Nephron progenitor cell (in vitro differentiated cells): ENCODE measurements at regions not wholly inside any gene's neighbourhood (a gene's known extent, or its start where the extent isn't known, plus 50 kb on each side); places are given as distances from the start of the nearest gene placed in this dataset.

Experiments used
- DNase-seq: peaks from one replicate; pipeline ENCODE4 v3.0.0; 2021
- H3K27ac Mint-ChIP-seq: 2 replicates; pipeline ENCODE4 v1.8.0; 2021; ENCODE audit warnings: mild to moderate bottlenecking, moderate library complexity, mixed read lengths
- H3K27me3 Mint-ChIP-seq: 2 replicates; pipeline ENCODE4 v1.8.0; 2021; ENCODE audit warnings: mild to moderate bottlenecking, low read depth, mixed read lengths; ENCODE audit not compliant: poor library complexity
- H3K36me3 Mint-ChIP-seq: 2 replicates; pipeline ENCODE4 v1.8.0; 2021; ENCODE audit warnings: low read depth, mixed read lengths
- H3K4me1 Mint-ChIP-seq: 2 replicates; pipeline ENCODE4 v1.8.0; 2021; ENCODE audit warnings: mixed read lengths
- H3K4me3 Mint-ChIP-seq: 2 replicates; pipeline ENCODE4 v1.8.0; 2021; ENCODE audit warnings: mild to moderate bottlenecking, moderate library complexity, mixed read lengths
- H3K9me3 Mint-ChIP-seq: 2 replicates; pipeline ENCODE4 v1.8.0; 2021; ENCODE audit warnings: mild to moderate bottlenecking, moderate library complexity, mixed read lengths
- CTCF ChIP-seq: fragments of 200-600 bp; sonication (generic); IDR thresholded peaks from 2 replicates; pipeline ENCODE4 v1.5.0; 2021; ENCODE audit warnings: antibody characterized with exemption

- no peak for DNase-seq
- Mint-ChIP-seq H3K36me3 (peaks cover 8% of the 10 kb centered on the region), H3K27ac (no peak overlapping the region), H3K4me1 (no peaks in the 10 kb centered on the region), H3K9me3 (peaks cover 20% of the 10 kb centered on the region), H3K4me3 (no peak overlapping the region), H3K27me3 (no peaks in the 10 kb centered on the region)
- no peak for TF ChIP-seq CTCF
Measured at GRCh38 chr10:61164458-61165160, 220.6 kb upstream of the RHOBTB1 start.

GRCh38 chr10:61163403-61163802, 219.4 kb upstream of the RHOBTB1 start:
- no peaks in the 10 kb centered on the region for H3K4me1 Mint-ChIP-seq
- no peak overlapping the region for H3K27ac Mint-ChIP-seq
- H3K27me3 Mint-ChIP-seq, result no peaks in the 10 kb centered on the region
- H3K9me3 Mint-ChIP-seq, result peaks cover 14% of the 10 kb centered on the region
- no peak for DNase-seq
- no peak overlapping the region for H3K4me3 Mint-ChIP-seq
- H3K36me3 Mint-ChIP-seq, result peaks cover 8% of the 10 kb centered on the region
- TF ChIP-seq CTCF, result no peak

- no peak for DNase-seq
- Mint-ChIP-seq H3K27ac (no peak overlapping the region), H3K9me3 (no peaks in the 10 kb centered on the region), H3K36me3 (no peaks in the 10 kb centered on the region), H3K4me1 (no peaks in the 10 kb centered on the region), H3K4me3 (no peak overlapping the region), H3K27me3 (no peaks in the 10 kb centered on the region)
- no peak for TF ChIP-seq CTCF
Measured at GRCh38 chr10:61160253-61160652, 216.3 kb upstream of the RHOBTB1 start.

- Mint-ChIP-seq H3K4me3 (no peak overlapping the region), H3K36me3 (no peaks in the 10 kb centered on the region), H3K9me3 (no peaks in the 10 kb centered on the region), H3K27me3 (no peaks in the 10 kb centered on the region), H3K27ac (no peak overlapping the region), H3K4me1 (no peaks in the 10 kb centered on the region)
- no peak for DNase-seq
- TF ChIP-seq CTCF, result no peak
Measured at GRCh38 chr10:61159253-61159652, 215.3 kb upstream of the RHOBTB1 start.

- no peak for DNase-seq
- TF ChIP-seq CTCF, result no peak
- no peak overlapping the region for H3K4me3 Mint-ChIP-seq
- H3K27me3 Mint-ChIP-seq, result no peaks in the 10 kb centered on the region
- H3K9me3 Mint-ChIP-seq, result no peaks in the 10 kb centered on the region
- no peak overlapping the region for H3K27ac Mint-ChIP-seq
- no peaks in the 10 kb centered on the region for H3K4me1 Mint-ChIP-seq
- H3K36me3 Mint-ChIP-seq, result no peaks in the 10 kb centered on the region
Measured at GRCh38 chr10:61157182-61157581, 213.2 kb upstream of the RHOBTB1 start.

- Mint-ChIP-seq H3K36me3 (no peaks in the 10 kb centered on the region), H3K9me3 (no peaks in the 10 kb centered on the region), H3K27me3 (no peaks in the 10 kb centered on the region), H3K4me1 (no peaks in the 10 kb centered on the region), H3K4me3 (no peak overlapping the region), H3K27ac (no peak overlapping the region)
- TF ChIP-seq CTCF, result no peak
- no peak for DNase-seq
Measured at GRCh38 chr10:61153771-61154170, 209.8 kb upstream of the RHOBTB1 start.
